ENCODE measurements at regions not wholly inside any gene's neighbourhood (a gene's known extent, or its start where the extent isn't known, plus 50 kb on each side); places are given as distances from the start of the nearest gene placed in this dataset.

GRCh38 chr4:130183766-130184165 lies 1087.8 kb downstream of the C4orf33 start:
- no peak for TF ChIP-seq CTCF (IDR thresholded peaks at IDR 0.05)
- no peak for TF ChIP-seq POLR2A (IDR thresholded peaks at IDR 0.05)
